HG02759 (cell line): ENCODE measurements at regions not wholly inside any gene's neighbourhood (a gene's known extent, or its start where the extent isn't known, plus 50 kb on each side); places are given as distances from the start of the nearest gene placed in this dataset.
A peak's percentile ranks its signal among the peaks of the same experiment; 100 is the strongest.
"Not testable (repeated sequence)": the region's sequence is repeated elsewhere in the genome, so short reads cannot be mapped to it uniquely, and the experiment has no call there.

Experiments used
- ATAC-seq: cut with Tn5 transposase; IDR thresholded peaks from one replicate; pipeline ENCODE4 v1.9.1; 2021; ENCODE audit warnings: mild to moderate bottlenecking, moderate library complexity; ENCODE audit not compliant: unreplicated experiment

DNA sequence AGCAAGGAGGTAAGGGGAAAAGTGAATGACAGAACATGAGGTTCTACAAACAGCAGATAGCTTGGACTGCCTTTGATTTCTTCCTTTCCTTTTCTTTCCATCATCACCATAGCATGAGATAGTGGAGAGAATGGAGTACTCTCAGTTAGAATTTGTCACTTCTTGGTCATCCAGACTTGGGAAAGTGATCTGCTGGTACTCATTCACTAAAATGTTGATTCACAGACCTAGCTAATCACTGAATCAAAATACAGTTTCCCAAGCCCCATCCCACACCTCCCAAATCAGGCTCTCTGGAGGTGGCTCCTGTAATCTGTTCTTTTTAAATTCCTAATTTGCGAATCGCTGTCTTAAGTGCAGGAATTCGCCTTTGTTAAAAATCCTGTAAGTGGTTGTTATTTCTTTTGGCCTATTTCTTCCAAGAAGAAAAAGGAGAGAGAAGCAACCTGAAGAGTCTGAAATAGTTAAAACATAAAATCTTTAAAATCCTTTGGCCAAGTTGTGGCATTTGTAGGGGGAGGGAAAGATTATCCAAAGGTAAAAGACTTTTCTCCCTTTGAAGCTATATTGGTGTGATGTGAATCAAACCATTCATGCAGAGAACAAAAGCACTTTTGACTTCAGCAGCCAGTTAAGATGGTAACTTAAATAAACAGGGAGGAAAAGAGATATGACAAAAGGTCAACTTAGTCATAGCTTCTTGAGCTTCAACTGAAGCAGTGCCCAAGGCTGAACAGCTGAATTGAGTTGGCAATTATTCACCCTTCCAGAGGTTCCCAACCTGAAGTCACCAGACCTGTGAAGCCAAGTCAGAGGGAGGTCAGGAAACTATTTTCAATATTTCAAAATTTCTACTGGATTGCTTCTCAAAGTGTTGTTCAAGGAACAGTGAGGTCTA, 255.1 kb upstream of the KRR1 start:
- ATAC-seq, result no peak

DNA sequence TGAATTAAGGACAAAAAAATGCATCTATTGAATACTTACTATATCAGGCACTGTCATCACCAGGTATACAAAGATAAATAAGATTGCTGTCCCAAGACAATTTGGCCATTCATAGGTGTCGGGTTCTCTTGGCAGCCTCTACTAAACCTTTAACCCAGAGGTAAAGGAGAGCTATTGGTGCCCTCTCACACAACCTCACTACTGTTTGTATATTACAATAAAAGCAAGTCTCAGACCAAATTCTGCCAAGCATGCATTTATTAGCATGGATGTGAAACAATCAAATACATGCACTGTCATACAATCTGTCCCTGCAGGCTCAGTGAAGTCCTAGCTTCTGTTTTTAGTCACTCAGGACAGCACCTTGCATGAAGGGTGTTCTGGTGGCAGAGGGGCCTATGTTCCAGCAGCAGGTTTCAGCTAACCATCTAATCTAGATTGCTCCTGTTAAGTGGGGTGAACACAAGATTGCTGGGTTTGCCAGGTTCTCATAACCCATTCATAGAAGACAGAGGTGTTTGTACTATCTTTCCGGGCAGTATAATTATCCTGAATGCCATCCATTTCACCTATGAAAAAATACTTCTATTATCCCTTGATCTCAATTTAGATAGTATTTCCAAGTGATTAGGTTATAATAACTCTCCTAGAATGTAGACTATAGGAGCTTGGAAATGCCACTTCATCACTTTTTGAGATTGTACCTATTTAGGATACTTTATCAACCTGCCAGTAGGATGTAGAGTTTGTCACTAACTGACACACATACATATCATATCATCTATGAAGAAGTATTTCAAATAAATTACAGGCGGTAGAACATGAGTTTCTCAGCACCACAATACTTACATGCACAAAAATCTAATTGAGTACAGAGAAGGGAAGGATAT, 254.0 kb upstream of the KRR1 start:
- ATAC-seq, result no peak

DNA sequence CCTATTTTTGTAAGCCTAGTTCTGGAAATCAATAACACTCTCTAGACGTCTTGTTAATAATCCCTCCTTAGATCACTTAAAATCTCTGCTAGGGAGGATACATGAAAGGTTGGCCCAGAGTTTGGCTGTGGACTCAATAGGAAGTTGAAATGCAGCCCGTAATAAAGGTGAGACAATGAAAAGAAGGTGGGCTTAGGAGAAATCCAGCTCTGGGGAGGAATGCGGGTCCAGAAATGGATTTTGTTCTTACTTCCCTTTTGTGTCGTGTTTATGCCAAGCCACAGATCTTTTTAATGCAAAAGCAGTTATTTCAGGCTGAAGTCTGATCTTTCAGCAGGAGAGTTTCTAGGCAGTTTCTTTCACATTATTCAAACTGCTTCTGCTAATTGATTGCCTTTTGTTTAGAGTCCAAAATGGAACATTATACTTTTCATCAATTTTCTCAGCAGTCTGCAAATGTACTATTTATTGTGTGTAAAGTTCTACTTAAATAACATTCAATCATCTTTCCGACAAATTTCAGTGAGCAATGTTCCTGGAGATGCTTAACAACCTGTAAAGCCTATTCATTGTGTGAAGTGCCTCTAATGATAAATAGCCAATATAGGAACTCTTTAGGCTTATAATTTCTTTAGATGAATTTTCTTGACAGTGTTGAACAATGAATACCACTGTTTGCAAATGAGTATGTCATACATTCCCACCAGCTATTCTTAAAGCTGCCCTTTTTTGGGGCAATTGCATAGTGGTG, 252.9 kb upstream of the KRR1 start:
- no peak for ATAC-seq

- no peak for ATAC-seq
Measured at GRCh38 chr12:75760573-75761294, 249.3 kb upstream of the KRR1 start.

- ATAC-seq, result peak; percentile 59
Measured at GRCh38 chr12:75759842-75760572, 248.6 kb upstream of the KRR1 start.

GRCh38 chr12:75759196-75759595, 247.8 kb upstream of the KRR1 start:
- no peak for ATAC-seq

GRCh38 chr12:75756771-75757170, 245.4 kb upstream of the KRR1 start:
- no peak for ATAC-seq

GRCh38 chr12:75756111-75756510, 244.7 kb upstream of the KRR1 start:
- ATAC-seq, result no peak

DNA sequence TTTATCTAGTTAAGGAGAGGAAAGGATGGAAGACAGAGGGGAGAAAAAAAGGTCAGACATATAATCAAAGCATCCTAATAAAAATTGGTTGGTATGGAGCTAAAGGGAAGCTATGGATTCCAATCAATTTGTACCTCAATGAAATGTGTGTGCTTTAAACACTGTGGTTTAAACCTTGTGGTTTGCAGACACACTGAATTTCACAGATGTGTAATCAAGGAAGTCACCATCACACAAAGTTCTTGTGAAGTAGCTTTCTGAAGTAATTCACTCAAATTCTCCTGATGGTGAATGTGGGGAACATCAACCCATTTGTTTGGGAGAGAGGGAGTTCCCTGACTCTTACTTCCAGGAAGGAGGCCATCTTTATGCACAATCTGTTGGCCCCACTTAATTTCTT, 243.3 kb upstream of the KRR1 start:
- ATAC-seq, result no peak

DNA sequence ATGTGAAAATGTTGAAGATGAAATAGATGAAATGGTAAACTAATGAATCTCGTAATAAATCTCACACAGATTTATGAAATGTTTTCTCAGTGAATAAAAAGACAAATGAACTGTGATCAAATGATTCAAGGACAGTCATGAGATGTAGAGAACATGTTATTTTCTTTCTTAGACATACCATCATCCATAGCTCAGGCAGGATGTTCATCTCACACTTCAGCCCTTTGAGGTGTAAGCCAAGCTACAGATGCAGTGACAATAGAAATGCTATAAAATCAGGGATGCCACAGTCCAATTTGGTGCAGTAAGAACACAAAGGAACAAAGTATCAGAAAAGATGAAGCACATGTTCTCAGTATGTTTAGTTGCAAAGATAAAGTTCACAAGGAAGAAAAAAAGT, 242.7 kb upstream of the KRR1 start:
- no peak for ATAC-seq

DNA sequence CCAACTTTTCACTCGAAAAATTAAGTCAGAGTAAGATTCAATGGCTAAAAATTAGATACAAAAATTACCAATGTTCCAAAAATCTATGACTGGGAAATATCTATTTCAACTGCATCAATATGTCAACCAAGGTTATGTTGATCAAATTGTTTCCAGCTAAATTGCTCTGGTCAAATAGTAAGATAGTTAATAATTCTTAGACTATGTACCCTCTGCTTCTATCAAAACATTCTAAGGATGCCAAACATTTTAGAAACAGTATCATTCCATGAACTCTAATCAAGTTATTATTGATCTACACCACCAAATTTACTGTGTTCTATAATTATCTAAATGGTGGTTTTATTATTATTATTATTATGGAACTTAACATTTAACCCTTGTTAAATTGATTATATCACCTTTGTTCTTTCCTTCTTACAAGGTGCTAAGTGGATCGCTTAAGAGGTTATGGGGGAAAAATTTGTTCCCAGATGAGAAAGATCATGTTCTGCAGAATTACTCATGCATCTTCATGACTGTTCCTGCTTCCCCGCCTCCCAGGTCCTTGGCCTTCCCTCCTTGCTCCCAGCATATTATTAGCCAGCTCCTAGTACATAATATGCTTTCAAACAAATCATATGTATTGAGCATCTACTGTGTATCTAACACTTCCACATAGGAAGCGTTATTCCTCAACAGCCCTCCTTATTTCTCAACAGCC, 240.5 kb upstream of the KRR1 start:
- no peak for ATAC-seq

- no peak for ATAC-seq
Measured at GRCh38 chr12:75750716-75751306, 239.4 kb upstream of the KRR1 start.

GRCh38 chr12:75748990-75749389, 237.6 kb upstream of the KRR1 start:
- ATAC-seq, result not testable (repeated sequence)

DNA sequence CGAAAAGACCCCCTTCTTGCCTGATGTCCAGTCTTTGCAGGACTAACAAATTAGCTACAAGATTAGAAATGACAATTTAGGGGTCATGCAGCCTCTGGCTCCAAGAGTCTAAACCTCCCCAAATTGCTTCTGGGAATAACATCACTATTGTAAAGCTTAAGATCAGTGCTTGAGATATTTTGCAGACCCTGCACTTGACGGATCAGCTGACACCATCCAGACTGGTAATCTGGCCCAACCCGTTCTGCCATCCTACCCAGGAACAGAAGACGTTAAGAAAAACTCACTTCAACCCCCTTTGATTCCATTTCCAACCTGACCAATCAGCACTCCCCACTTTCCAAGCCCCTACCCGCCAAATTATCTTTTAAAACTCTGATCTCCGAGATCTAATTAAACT, 236.7 kb upstream of the KRR1 start:
- no peak for ATAC-seq

GRCh38 chr12:75747572-75748021, 236.2 kb upstream of the KRR1 start:
- no peak for ATAC-seq

DNA sequence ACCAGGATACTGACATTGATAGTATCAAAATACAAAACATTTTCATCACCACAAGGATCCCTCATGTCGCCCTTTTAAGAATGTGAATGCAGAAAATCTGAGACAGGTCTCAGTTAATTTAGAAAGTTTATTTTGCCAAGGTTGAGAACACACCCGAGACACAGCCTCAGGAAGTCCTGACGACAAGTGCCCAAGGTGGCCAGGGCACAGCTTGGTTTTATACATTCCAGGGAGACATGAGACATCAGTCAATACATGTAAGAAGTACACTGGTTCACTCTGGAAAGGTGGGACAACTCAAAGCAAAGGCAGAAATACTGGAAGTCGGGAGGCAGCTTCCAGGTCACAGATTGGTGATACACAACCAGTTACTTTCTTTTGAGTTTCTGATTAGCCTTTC, 235.2 kb upstream of the KRR1 start:
- ATAC-seq, result no peak

- no peak for ATAC-seq
Measured at GRCh38 chr12:75744607-75745256, 233.3 kb upstream of the KRR1 start.

- no peak for ATAC-seq
Measured at GRCh38 chr12:75742961-75743360, 231.6 kb upstream of the KRR1 start.
